Skeletal muscle tissue (tissue), 3 donors: ENCODE measurements at regions not wholly inside any gene's neighbourhood (a gene's known extent, or its start where the extent isn't known, plus 50 kb on each side); places are given as distances from the start of the nearest gene placed in this dataset.
"Not testable (repeated sequence)": the region's sequence is repeated elsewhere in the genome, so short reads cannot be mapped to it uniquely, and the experiment has no call there.

Experiments used
- H3K27ac ChIP-seq: one replicate; pipeline ENCODE4 v1.7.0; 2013; ENCODE audit warnings: mild to moderate bottlenecking, low read depth, low read length, inconsistent platforms
- H3K27me3 ChIP-seq, 3 donors: one replicate each; pipeline ENCODE4 v1.7.0; 2013; ENCODE audit warnings: low read length in 3 of 3; ENCODE audit not compliant: control insufficient read depth in 3 of 3, insufficient read depth in 3 of 3
- H3K36me3 ChIP-seq, 3 donors: one replicate each; pipeline ENCODE4 v1.7.0; 2013; ENCODE audit warnings: low read length in 3 of 3; ENCODE audit not compliant: control insufficient read depth in 3 of 3, insufficient read depth in 3 of 3
- H3K4me1 ChIP-seq, 3 donors: one replicate each; pipeline ENCODE4 v1.7.0; 2013; ENCODE audit warnings: low read length in 3 of 3, mild to moderate bottlenecking in 3 of 3; ENCODE audit not compliant: control insufficient read depth in 3 of 3, insufficient read depth in 3 of 3
- H3K4me3 ChIP-seq, 3 donors: one replicate each; pipeline ENCODE4 v1.7.0; 2013; ENCODE audit warnings: low read length in 3 of 3
- H3K9ac ChIP-seq, 3 donors: one replicate each; pipeline ENCODE4 v1.7.0; 2013; ENCODE audit warnings: low read length in 3 of 3, mild to moderate bottlenecking in 3 of 3, moderate library complexity in 2 of 3, low read depth in 1 of 3
- H3K9me3 ChIP-seq, 3 donors: one replicate each; pipeline ENCODE4 v1.7.0; 2013; ENCODE audit warnings: low read length in 3 of 3; ENCODE audit not compliant: control insufficient read depth in 3 of 3
- donor health status: Osteomylitis.

- Histone ChIP-seq H3K36me3 (no peaks in the 10 kb centered on the region), H3K27ac (no peak overlapping the region), H3K4me3 (no peak overlapping the region), H3K27me3 (no peaks in the 10 kb centered on the region), H3K9me3 (no peaks in the 10 kb centered on the region), H3K9ac (no peak overlapping the region), H3K4me1 (no peaks in the 10 kb centered on the region)
Measured at GRCh38 chr6:134813146-134813545, 136.8 kb downstream of the ALDH8A1 start.

GRCh38 chr6:134810402-134810801 is 139.5 kb downstream of the ALDH8A1 start:
- Histone ChIP-seq H3K27me3 (no peaks in the 10 kb centered on the region), H3K4me1 (no peaks in the 10 kb centered on the region), H3K27ac (no peak overlapping the region), H3K9me3 (no peaks in the 10 kb centered on the region), H3K9ac (no peak overlapping the region), H3K4me3 (no peak overlapping the region), H3K36me3 (no peaks in the 10 kb centered on the region)

GRCh38 chr6:134809130-134809529 is 140.8 kb downstream of the ALDH8A1 start:
- no peaks in the 10 kb centered on the region for H3K27me3 ChIP-seq
- no peaks in the 10 kb centered on the region for H3K4me1 ChIP-seq
- no peak overlapping the region for H3K9ac ChIP-seq
- no peaks in the 10 kb centered on the region for H3K36me3 ChIP-seq
- no peaks in the 10 kb centered on the region for H3K9me3 ChIP-seq
- H3K27ac ChIP-seq, result no peak overlapping the region
- no peak overlapping the region for H3K4me3 ChIP-seq

GRCh38 chr6:134806180-134806798 is 143.6 kb downstream of the ALDH8A1 start:
- no peaks in the 10 kb centered on the region for H3K27me3 ChIP-seq
- no peaks in the 10 kb centered on the region for H3K4me1 ChIP-seq
- H3K9ac ChIP-seq, result no peak overlapping the region
- H3K4me3 ChIP-seq, result no peak overlapping the region
- no peaks in the 10 kb centered on the region for H3K36me3 ChIP-seq
- H3K27ac ChIP-seq, result no peak overlapping the region
- H3K9me3 ChIP-seq, result no peaks in the 10 kb centered on the region

- Histone ChIP-seq H3K27ac (no peak overlapping the region), H3K4me3 (no peak overlapping the region), H3K4me1 (peaks cover 4 to 5% (median 4%) of the 10 kb centered on the region in 3 donors), H3K9me3 (no peaks in the 10 kb centered on the region), H3K9ac (no peak overlapping the region), H3K36me3 (no peaks in the 10 kb centered on the region), H3K27me3 (no peaks in the 10 kb centered on the region)
Measured at GRCh38 chr6:134805168-134805567, 144.7 kb downstream of the ALDH8A1 start.

- not testable (repeated sequence) for H3K27ac ChIP-seq, H3K9me3 ChIP-seq, H3K4me3 ChIP-seq, H3K36me3 ChIP-seq, H3K4me1 ChIP-seq, H3K27me3 ChIP-seq, H3K9ac ChIP-seq
Measured at GRCh38 chr6:134804311-134804710, 145.6 kb downstream of the ALDH8A1 start.

GRCh38 chr6:134802426-134803058 is 147.4 kb downstream of the ALDH8A1 start:
- H3K27ac ChIP-seq, result no peak overlapping the region
- H3K4me1 ChIP-seq, result peaks cover 9 to 15% (median 10%) of the 10 kb centered on the region in 3 donors
- no peaks in the 10 kb centered on the region for H3K27me3 ChIP-seq
- no peak overlapping the region for H3K9ac ChIP-seq
- no peaks in the 10 kb centered on the region for H3K9me3 ChIP-seq
- H3K36me3 ChIP-seq, result no peaks in the 10 kb centered on the region
- H3K4me3 ChIP-seq, result no peak overlapping the region

GRCh38 chr6:134797400-134798113 is 152.3 kb downstream of the ALDH8A1 start:
- H3K9me3 ChIP-seq, result peaks cover 0 to 1% (median 0%) of the 10 kb centered on the region in 3 donors
- H3K9ac ChIP-seq, result peak overlapping the region in 1 of 3 donors; percentile 40
- H3K4me3 ChIP-seq, result no peak overlapping the region
- H3K27ac ChIP-seq, result peak overlapping the region; percentile 38
- H3K27me3 ChIP-seq, result no peaks in the 10 kb centered on the region
- no peaks in the 10 kb centered on the region for H3K36me3 ChIP-seq
- peaks cover 9 to 15% (median 15%) of the 10 kb centered on the region in 3 donors for H3K4me1 ChIP-seq

GRCh38 chr6:134795691-134796090 is 154.2 kb downstream of the ALDH8A1 start:
- Histone ChIP-seq H3K27me3 (no peaks in the 10 kb centered on the region), H3K4me1 (peaks cover 9 to 15% (median 15%) of the 10 kb centered on the region in 3 donors), H3K27ac (no peak overlapping the region), H3K9me3 (peaks cover 0 to 9% (median 3%) of the 10 kb centered on the region in 3 donors), H3K36me3 (no peaks in the 10 kb centered on the region), H3K9ac (no peak overlapping the region), H3K4me3 (no peak overlapping the region)

GRCh38 chr6:134795001-134795400 is 154.9 kb downstream of the ALDH8A1 start:
- H3K27me3 ChIP-seq, result no peaks in the 10 kb centered on the region
- H3K9me3 ChIP-seq, result peaks cover 0 to 9% (median 3%) of the 10 kb centered on the region in 3 donors
- peaks cover 5 to 11% (median 9%) of the 10 kb centered on the region in 3 donors for H3K4me1 ChIP-seq
- H3K4me3 ChIP-seq, result no peak overlapping the region
- H3K36me3 ChIP-seq, result no peaks in the 10 kb centered on the region
- no peak overlapping the region for H3K27ac ChIP-seq
- H3K9ac ChIP-seq, result no peak overlapping the region
